HEK293 (cell line): ENCODE measurements at regions not wholly inside any gene's neighbourhood (a gene's known extent, or its start where the extent isn't known, plus 50 kb on each side); places are given as distances from the start of the nearest gene placed in this dataset.

Experiments used
- CTCF ChIA-PET: fragments of 350-600 bp; formaldehyde crosslinking; extraction: SDS; loops from one replicate; lab custom pipeline; 2021; ENCODE audit warnings: antibody characterized with exemption; lab: Yijun Ruan, JAX
- POLR2A ChIA-PET: fragments of 300-600 bp; formaldehyde crosslinking; extraction: SDS; loops from one replicate; lab custom pipeline; 2020; ENCODE audit warnings: antibody characterized with exemption, inconsistent platforms; lab: Yijun Ruan, JAX
- H3K27ac ChIP-seq: fragments of 200-500 bp; sonication (Bioruptor generic); 2 replicates; pipeline ENCODE4 v1.5.1; 2014; ENCODE audit warnings: low read depth, low read length, control low read depth, inconsistent platforms; ENCODE audit errors: extremely low read depth
- H3K36me3 ChIP-seq, 2 experiments: fragments of 200-500 bp in 1 of 2; sonication (Bioruptor generic) in 1 of 2; 1 replicate in 1 of 2; 2 replicates in 1 of 2; pipeline ENCODE4 v1.5.1; 2014 to 2017; ENCODE audit warnings: inconsistent platforms in 2 of 2, low read length in 2 of 2; ENCODE audit not compliant: control insufficient read depth in 2 of 2, insufficient read depth in 1 of 2
- H3K4me1 ChIP-seq: fragments of 200-500 bp; sonication (Bioruptor generic); 2 replicates; pipeline ENCODE4 v1.5.1; 2014; ENCODE audit warnings: mild to moderate bottlenecking, low read length, inconsistent platforms; ENCODE audit not compliant: control insufficient read depth, insufficient read depth
- H3K4me3 ChIP-seq: 2 replicates; pipeline ENCODE4 v1.5.1; 2011; ENCODE audit warnings: low read depth, mild to moderate bottlenecking, control low read depth, low read length, moderate library complexity
- H3K9me3 ChIP-seq: fragments of 200-500 bp; sonication (Bioruptor generic); 2 replicates; pipeline ENCODE4 v1.5.1; 2014; ENCODE audit warnings: low read depth, low read length, inconsistent platforms; ENCODE audit not compliant: control insufficient read depth, insufficient read depth
- KLF1 ChIP-seq: fragments of 450-650 bp; formaldehyde crosslinking; IDR thresholded peaks from 2 replicates; pipeline ENCODE4 v1.5.1; 2016; ENCODE audit warnings: missing biosample characterization, missing genetic modification characterization
- KLF7 ChIP-seq: fragments of 450-650 bp; formaldehyde crosslinking; IDR thresholded peaks from 2 replicates; pipeline ENCODE4 v1.5.1; 2016; ENCODE audit warnings: missing biosample characterization, missing genetic modification characterization, borderline replicate concordance
- MYNN ChIP-seq: fragments of 450-650 bp; formaldehyde crosslinking; IDR thresholded peaks from 2 replicates; pipeline ENCODE4 v1.5.1; 2016; ENCODE audit warnings: missing biosample characterization, missing genetic modification characterization, borderline replicate concordance
- MZF1 ChIP-seq: fragments of 450-650 bp; formaldehyde crosslinking; IDR thresholded peaks from 2 replicates; pipeline ENCODE4 v1.5.1; 2017; ENCODE audit warnings: missing biosample characterization, missing genetic modification characterization, borderline replicate concordance
- RBAK ChIP-seq: fragments of 450-650 bp; formaldehyde crosslinking; IDR thresholded peaks from 2 replicates; pipeline ENCODE4 v1.5.1; 2016; ENCODE audit warnings: missing biosample characterization, missing genetic modification characterization
- SCRT1 ChIP-seq: fragments of 450-650 bp; formaldehyde crosslinking; IDR thresholded peaks from 2 replicates; pipeline ENCODE4 v1.5.1; 2016; ENCODE audit warnings: missing biosample characterization, missing genetic modification characterization, borderline replicate concordance
- SCRT2 ChIP-seq: fragments of 450-650 bp; formaldehyde crosslinking; IDR thresholded peaks from 2 replicates; pipeline ENCODE4 v1.5.1; 2016; ENCODE audit warnings: missing biosample characterization, missing genetic modification characterization
- SP3 ChIP-seq: fragments of 450-650 bp; formaldehyde crosslinking; IDR thresholded peaks from 2 replicates; pipeline ENCODE4 v1.5.1; 2016; ENCODE audit warnings: missing biosample characterization, missing genetic modification characterization
- SP7 ChIP-seq: fragments of 450-650 bp; formaldehyde crosslinking; IDR thresholded peaks from 2 replicates; pipeline ENCODE4 v1.5.1; 2016; ENCODE audit warnings: missing biosample characterization, missing genetic modification characterization
- ZFP69B ChIP-seq: fragments of 450-650 bp; formaldehyde crosslinking; IDR thresholded peaks from 2 replicates; pipeline ENCODE4 v1.5.1; 2016; ENCODE audit warnings: missing biosample characterization, missing genetic modification characterization
- ZNF10 ChIP-seq: fragments of 450-650 bp; formaldehyde crosslinking; IDR thresholded peaks from 2 replicates; pipeline ENCODE4 v1.5.1; 2017; ENCODE audit warnings: missing biosample characterization, missing genetic modification characterization
- ZNF112 ChIP-seq: fragments of 450-650 bp; formaldehyde crosslinking; IDR thresholded peaks from 2 replicates; pipeline ENCODE4 v1.5.0; 2017; ENCODE audit warnings: missing biosample characterization, missing genetic modification characterization
- ZNF221 ChIP-seq: fragments of 450-650 bp; formaldehyde crosslinking; IDR thresholded peaks from 2 replicates; pipeline ENCODE4 v1.5.1; 2017; ENCODE audit warnings: missing biosample characterization, missing genetic modification characterization, borderline replicate concordance
- ZNF223 ChIP-seq: fragments of 450-650 bp; formaldehyde crosslinking; IDR thresholded peaks from 2 replicates; pipeline ENCODE4 v1.5.1; 2016; ENCODE audit warnings: missing biosample characterization, missing genetic modification characterization
- ZNF248 ChIP-seq: fragments of 450-650 bp; formaldehyde crosslinking; IDR thresholded peaks from 2 replicates; pipeline ENCODE4 v1.5.1; 2017; ENCODE audit warnings: missing biosample characterization, missing genetic modification characterization
- ZNF292 ChIP-seq: fragments of 450-650 bp; formaldehyde crosslinking; IDR thresholded peaks from 2 replicates; pipeline ENCODE4 v1.5.1; 2016; ENCODE audit warnings: low read depth, missing biosample characterization, missing genetic modification characterization, borderline replicate concordance
- ZNF324 ChIP-seq: fragments of 450-650 bp; formaldehyde crosslinking; IDR thresholded peaks from 2 replicates; pipeline ENCODE4 v1.5.1; 2016; ENCODE audit warnings: missing biosample characterization, missing genetic modification characterization
- ZNF350 ChIP-seq: fragments of 450-650 bp; formaldehyde crosslinking; IDR thresholded peaks from 2 replicates; pipeline ENCODE4 v1.5.0; 2017; ENCODE audit warnings: missing biosample characterization, mild to moderate bottlenecking, missing genetic modification characterization
- ZNF555 ChIP-seq: fragments of 450-650 bp; formaldehyde crosslinking; conservative IDR thresholded peaks from 2 replicates; pipeline ENCODE4 v1.5.1; 2017; ENCODE audit warnings: missing biosample characterization, mild to moderate bottlenecking, missing genetic modification characterization, inconsistent platforms
- ZNF571 ChIP-seq: fragments of 450-650 bp; formaldehyde crosslinking; IDR thresholded peaks from 2 replicates; pipeline ENCODE4 v1.5.0; 2017; ENCODE audit warnings: missing biosample characterization, missing genetic modification characterization
- ZNF654 ChIP-seq: fragments of 450-650 bp; formaldehyde crosslinking; IDR thresholded peaks from 2 replicates; pipeline ENCODE4 v1.5.1; 2016; ENCODE audit warnings: low read depth, missing biosample characterization, missing genetic modification characterization
- ZNF670 ChIP-seq: fragments of 450-650 bp; formaldehyde crosslinking; IDR thresholded peaks from 2 replicates; pipeline ENCODE4 v1.5.1; 2016; ENCODE audit warnings: missing biosample characterization, missing genetic modification characterization, low read depth
- ZXDB ChIP-seq: fragments of 450-650 bp; formaldehyde crosslinking; IDR thresholded peaks from 2 replicates; pipeline ENCODE4 v1.5.1; 2016; ENCODE audit warnings: missing biosample characterization, missing genetic modification characterization
- TF ChIP-seq, protein P1 (sequence below): fragments of 450-650 bp; formaldehyde crosslinking; IDR thresholded peaks from 2 replicates; pipeline ENCODE4 v1.5.1; 2016; ENCODE audit warnings: missing biosample characterization, missing genetic modification characterization
- TF ChIP-seq, protein P2 (sequence below): IDR thresholded peaks from 2 replicates; pipeline ENCODE4 v1.6.1; 2011; ENCODE audit warnings: mild to moderate bottlenecking, low read depth, low read length, borderline replicate concordance
- TF ChIP-seq, protein P3 (sequence below): fragments of 450-650 bp; formaldehyde crosslinking; IDR thresholded peaks from 2 replicates; pipeline ENCODE4 v1.5.1; 2016; ENCODE audit warnings: missing biosample characterization, missing genetic modification characterization
- TF ChIP-seq, protein P4 (sequence below): fragments of 450-650 bp; formaldehyde crosslinking; IDR thresholded peaks from 2 replicates; pipeline ENCODE4 v1.5.1; 2016; ENCODE audit warnings: missing biosample characterization, missing genetic modification characterization

DNA sequence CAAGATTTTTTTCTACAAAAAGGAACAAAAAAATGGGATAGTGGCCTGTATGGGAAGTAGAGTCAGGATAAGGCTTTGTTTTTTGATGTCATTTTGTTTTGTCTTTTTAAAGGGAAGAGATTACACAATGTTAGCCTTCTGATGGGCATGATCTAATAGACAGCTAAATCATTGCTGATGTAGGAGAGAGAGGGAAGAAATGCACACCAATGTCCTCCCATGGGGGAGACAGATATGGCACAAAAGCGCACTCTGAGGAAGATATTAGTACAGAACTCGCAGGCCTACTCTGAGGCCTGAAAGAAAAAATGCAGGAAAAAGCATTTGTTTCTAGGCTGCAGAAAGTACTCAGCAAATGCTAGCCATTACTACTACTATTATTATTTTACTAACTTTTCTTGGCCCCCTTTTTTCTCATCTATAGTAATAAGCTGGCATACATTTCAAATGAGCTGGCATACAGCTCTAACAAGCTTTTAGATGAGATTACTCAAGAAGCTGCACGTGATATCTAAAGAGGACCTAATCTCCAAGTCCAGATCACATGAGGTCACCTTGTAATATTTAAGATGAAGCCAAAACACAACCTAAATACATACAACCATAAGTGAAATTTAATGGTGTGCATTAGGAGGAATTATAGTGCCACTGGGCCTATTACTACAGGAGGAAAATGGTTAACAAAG lies 269.4 kb upstream of the TANK start (continued):
- TF ChIP-seq ZNF248 (tag by site-specific recombination) = no peak
- no peak for TF ChIP-seq ZNF555 (tag by site-specific recombination)
- TF ChIP-seq, all 188 proteins: peak for 0

DNA sequence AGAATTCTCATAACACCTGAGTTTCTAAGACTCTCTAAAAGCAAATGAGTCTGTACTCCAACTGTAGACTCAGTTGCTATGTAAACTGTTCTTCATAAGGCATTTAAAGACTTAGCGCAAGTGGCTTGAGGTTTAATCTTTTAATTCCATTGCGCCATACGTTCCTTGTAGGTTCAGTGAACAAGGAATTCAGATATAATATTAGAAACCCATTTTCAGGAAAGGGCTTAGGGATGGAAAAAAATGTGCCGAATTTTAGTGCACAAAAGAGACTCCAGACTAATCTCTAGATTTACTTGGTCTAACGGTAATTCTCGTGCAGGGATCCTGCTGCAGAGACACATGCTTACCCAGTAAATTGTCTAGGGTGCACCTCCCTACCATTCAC lies 268.9 kb upstream of the TANK start:
- Histone ChIP-seq H3K4me1 (no peaks in the 10 kb centered on the region), H3K36me3 (no peaks in the 10 kb centered on the region), H3K9me3 (no peaks in the 10 kb centered on the region), H3K4me3 (no peak overlapping the region), H3K27ac (no peak overlapping the region)
- ChIA-PET CTCF (no interaction called here), POLR2A (no interaction called here)
- TF ChIP-seq ZNF292 (tag by site-specific recombination) (no peak), ZXDB (tag by site-specific recombination) (no peak), ZNF654 (tag by site-specific recombination) (no peak), MYNN (tag by site-specific recombination) (no peak), ZNF10 (no peak), SCRT2 (tag by site-specific recombination) (no peak), ZNF571 (tag by site-specific recombination) (no peak), ZFP69B (tag by site-specific recombination) (no peak), RBAK (no peak), SP7 (tag by site-specific recombination) (no peak), SCRT1 (tag by site-specific recombination) (no peak), ZNF350 (tag by site-specific recombination) (no peak), ZNF670 (tag by site-specific recombination) (no peak)
- TF ChIP-seq, protein P1, sequence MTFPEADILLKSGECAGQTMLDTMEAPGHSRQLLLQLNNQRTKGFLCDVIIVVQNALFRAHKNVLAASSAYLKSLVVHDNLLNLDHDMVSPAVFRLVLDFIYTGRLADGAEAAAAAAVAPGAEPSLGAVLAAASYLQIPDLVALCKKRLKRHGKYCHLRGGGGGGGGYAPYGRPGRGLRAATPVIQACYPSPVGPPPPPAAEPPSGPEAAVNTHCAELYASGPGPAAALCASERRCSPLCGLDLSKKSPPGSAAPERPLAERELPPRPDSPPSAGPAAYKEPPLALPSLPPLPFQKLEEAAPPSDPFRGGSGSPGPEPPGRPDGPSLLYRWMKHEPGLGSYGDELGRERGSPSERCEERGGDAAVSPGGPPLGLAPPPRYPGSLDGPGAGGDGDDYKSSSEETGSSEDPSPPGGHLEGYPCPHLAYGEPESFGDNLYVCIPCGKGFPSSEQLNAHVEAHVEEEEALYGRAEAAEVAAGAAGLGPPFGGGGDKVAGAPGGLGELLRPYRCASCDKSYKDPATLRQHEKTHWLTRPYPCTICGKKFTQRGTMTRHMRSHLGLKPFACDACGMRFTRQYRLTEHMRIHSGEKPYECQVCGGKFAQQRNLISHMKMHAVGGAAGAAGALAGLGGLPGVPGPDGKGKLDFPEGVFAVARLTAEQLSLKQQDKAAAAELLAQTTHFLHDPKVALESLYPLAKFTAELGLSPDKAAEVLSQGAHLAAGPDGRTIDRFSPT (tag by site-specific recombination) = no peak
- TF ChIP-seq, protein P2, sequence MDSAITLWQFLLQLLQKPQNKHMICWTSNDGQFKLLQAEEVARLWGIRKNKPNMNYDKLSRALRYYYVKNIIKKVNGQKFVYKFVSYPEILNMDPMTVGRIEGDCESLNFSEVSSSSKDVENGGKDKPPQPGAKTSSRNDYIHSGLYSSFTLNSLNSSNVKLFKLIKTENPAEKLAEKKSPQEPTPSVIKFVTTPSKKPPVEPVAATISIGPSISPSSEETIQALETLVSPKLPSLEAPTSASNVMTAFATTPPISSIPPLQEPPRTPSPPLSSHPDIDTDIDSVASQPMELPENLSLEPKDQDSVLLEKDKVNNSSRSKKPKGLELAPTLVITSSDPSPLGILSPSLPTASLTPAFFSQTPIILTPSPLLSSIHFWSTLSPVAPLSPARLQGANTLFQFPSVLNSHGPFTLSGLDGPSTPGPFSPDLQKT = no peak

DNA sequence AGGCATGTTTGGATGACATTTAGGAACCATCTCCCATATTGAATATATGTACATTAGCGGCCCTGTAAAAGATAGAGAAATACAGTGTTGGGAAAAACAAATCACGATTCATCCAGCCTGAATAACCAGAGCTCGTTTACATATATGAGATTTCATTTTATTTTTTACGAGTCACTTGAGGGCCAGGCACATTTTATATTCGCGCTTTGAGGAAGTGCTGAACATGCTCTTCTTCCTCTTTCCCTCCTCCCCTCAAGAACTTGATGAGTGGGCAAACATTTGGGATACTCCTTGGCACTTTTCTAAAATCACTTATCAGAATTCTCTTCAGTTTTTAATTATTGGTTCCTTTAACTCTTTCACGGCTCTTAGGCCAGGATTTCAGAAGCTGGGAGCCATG lies 268.0 kb upstream of the TANK start:
- CTCF ChIA-PET = no interaction called here

DNA sequence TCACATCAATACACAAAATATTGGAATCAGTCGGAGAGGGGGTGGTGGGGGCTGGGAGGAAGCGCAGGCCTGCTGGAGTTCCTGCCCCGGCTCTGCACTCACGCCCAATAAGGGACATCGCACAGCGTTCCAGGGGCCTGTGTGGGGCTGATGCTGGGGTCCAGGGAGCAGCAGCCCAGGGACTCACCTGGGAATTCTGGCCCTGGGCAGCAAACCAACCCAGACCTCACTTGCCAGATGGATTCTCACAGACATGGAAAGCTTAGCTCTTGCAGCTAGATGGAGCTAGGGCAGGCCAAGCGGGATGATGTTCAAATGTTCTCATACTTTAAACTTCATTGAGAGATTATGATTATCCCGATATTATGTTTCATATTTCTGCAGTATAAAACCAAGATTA lies 266.6 kb upstream of the TANK start:
- ChIA-PET POLR2A (no interaction called here), CTCF (no interaction called here)
- H3K27ac ChIP-seq = no peak overlapping the region
- H3K4me3 ChIP-seq = no peak overlapping the region
- no peaks in the 10 kb centered on the region for H3K36me3 ChIP-seq
- no peaks in the 10 kb centered on the region for H3K4me1 ChIP-seq
- no peaks in the 10 kb centered on the region for H3K9me3 ChIP-seq
- TF ChIP-seq ZNF324 (tag by site-specific recombination) (no peak), ZNF223 (tag by site-specific recombination) (no peak), KLF1 (tag by site-specific recombination) (no peak), KLF7 (no peak), ZNF112 (tag by site-specific recombination) (no peak), MZF1 (tag by site-specific recombination) (no peak), SP7 (tag by site-specific recombination) (no peak), SP3 (no peak)
- TF ChIP-seq, protein P3, sequence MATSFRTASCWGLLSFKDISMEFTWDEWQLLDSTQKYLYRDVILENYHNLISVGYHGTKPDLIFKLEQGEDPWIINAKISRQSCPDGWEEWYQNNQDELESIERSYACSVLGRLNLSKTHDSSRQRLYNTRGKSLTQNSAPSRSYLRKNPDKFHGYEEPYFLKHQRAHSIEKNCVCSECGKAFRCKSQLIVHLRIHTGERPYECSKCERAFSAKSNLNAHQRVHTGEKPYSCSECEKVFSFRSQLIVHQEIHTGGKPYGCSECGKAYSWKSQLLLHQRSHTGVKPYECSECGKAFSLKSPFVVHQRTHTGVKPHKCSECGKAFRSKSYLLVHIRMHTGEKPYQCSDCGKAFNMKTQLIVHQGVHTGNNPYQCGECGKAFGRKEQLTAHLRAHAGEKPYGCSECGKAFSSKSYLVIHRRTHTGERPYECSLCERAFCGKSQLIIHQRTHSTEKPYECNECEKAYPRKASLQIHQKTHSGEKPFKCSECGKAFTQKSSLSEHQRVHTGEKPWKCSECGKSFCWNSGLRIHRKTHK (tag by site-specific recombination) = no peak
- TF ChIP-seq, protein P4, sequence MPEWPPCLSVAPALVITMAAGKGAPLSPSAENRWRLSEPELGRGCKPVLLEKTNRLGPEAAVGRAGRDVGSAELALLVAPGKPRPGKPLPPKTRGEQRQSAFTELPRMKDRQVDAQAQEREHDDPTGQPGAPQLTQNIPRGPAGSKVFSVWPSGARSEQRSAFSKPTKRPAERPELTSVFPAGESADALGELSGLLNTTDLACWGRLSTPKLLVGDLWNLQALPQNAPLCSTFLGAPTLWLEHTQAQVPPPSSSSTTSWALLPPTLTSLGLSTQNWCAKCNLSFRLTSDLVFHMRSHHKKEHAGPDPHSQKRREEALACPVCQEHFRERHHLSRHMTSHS (tag by site-specific recombination) = no peak

More for the DNA sequence above, 268.0 kb upstream of the TANK start:
- Histone ChIP-seq H3K27ac (no peak overlapping the region), H3K36me3 (no peaks in the 10 kb centered on the region), H3K4me1 (no peaks in the 10 kb centered on the region), H3K4me3 (no peak overlapping the region), H3K9me3 (no peaks in the 10 kb centered on the region)
- TF ChIP-seq ZNF221 (tag by site-specific recombination) = no peak
- POLR2A ChIA-PET = no interaction called here
